ENCODE measurements at regions not wholly inside any gene's neighbourhood (a gene's known extent, or its start where the extent isn't known, plus 50 kb on each side); places are given as distances from the start of the nearest gene placed in this dataset.

DNA sequence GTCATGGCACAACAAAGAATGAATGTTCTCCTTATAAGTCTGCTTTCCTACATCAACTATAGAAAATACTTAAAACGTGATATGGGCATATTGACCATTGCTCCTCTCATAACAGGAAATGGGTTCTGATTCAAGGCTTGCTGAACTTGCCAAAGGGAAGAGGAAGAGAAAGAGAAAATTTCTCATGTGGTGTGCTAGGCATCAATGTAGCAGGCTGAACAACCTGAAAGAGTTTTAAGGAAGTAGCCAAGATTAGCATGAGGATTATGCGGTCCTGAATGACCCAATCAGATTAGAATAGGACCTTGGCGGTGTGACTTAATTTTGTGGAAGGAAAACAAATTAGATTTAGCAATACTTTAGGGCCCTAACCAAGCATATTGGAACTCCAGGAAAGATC lies 617.7 kb upstream of the CDH11 start:
- no peak for TF ChIP-seq GATA2 (IDR thresholded peaks at IDR 0.05; ENCODE audit: low read depth, low read length)
- TF ChIP-seq GATA3 (IDR thresholded peaks at IDR 0.05; ENCODE audit: low read depth, low read length): no peak
